NCI-H2196 (cell line): ENCODE measurements at regions not wholly inside any gene's neighbourhood (a gene's known extent, or its start where the extent isn't known, plus 50 kb on each side); places are given as distances from the start of the nearest gene placed in this dataset.

Experiments
- DNase-seq: peaks from one replicate; lab custom pipeline; 2025; ENCODE audit not compliant: unreplicated experiment; lab: John Stamatoyannopoulos, UW

DNA sequence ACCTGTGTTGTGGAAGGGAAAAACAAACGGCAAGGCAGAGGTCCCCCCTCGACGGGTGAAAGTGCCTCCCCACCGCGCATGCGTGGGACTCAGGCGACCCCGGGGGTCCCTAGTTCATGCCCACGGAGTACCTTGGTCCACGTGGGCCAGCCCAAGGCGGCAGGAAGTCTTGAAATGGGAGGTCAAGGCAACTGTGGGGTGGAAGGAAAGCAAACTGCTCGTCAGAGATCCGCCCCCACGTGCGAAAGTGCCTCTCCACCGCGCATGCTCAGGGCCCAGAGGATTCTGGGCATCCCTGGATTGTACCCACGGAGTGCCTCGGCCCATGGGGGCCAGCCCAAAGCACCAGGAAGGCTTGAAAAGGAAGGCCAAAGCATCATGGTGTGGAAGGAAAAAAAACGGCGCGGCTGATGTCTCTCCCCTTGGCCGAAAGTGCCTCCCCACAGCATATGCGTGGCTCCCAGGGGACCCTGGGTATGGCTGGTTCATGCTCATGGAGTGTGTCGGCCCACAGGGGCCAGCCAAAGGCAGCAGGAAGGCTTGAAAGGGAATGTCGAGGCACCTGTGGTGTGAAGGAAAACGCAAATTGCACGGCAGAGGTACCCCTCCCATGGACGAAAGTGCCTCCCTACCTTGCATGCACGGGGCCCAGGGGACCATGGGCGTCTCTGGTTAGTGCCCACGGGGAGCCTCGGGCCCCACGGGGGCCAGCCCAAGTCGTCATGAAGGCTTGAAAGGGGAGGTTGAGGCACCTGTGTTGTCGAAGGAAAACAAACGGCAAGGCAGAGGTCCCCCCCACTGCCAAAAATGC is 369.7 kb downstream of the ALG10 start:
- no peak for DNase-seq

- no peak for DNase-seq
Measured at GRCh38 chr12:34392741-34393085, 370.4 kb downstream of the ALG10 start.

GRCh38 chr12:34393086-34393820 is 371.0 kb downstream of the ALG10 start:
- DNase-seq: no peak

DNA sequence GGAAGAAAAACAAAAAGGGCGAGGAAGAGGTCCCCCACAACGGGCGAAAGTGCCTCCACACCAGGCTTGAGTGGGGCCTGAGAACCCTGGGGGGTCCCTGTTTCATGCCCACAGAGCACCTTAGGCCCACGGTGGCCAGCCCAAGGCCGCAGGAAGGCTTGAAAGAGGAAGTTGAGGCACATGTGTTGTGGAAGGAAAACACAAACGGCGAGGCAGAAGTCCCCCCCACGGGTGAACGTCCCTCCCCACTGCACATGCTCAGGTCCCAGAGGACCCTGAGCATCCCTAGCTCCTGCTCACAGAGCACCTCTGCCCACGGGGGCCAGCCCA is 371.5 kb downstream of the ALG10 start:
- no peak for DNase-seq

DNA sequence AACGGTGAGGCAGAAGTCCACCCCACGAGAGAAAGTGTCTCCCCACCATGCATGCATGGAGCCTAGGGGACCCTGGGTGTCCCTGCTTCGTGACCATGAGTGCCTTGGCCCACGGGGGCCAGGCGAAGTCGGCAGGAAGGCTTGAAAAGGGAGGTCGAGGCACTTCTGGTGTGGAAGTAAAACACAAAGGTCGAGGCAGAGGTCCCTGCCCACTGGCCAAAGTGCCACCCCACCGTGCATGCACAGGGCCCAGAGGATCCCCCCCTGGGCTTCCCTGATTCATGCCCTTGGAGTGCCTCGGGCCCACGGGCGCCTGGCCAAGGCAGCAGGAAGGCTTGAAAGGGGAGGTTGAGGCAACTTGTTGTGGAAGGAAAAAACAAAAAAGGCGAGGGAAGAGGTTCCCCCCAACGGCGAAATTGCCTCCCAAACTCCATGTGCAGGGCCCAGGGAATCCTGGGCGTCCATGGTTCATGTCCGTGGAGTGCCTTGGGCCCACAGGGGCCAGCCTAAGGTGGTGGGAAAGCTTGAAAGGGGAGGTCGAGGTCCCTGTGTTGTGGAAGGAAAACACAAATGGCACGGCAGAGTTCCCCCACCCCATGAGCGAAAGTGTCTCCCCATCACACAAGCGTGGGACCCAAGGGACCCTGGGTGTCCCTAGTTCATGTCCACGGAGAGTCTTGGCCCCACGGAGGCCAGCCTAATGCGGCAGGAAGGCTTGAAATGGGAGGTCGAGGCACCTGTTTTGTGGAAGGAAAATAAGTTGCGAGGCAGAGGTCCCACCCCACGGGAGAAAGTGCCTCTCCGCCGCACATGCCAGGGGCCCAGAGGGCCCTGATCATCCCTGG is 372.1 kb downstream of the ALG10 start:
- DNase-seq: no peak

GRCh38 chr12:34395056-34396005 is 373.0 kb downstream of the ALG10 start:
- no peak for DNase-seq

GRCh38 chr12:34396006-34396860 is 373.9 kb downstream of the ALG10 start:
- no peak for DNase-seq

GRCh38 chr12:34396861-34397590 is 374.7 kb downstream of the ALG10 start:
- no peak for DNase-seq

- DNase-seq: no peak
Measured at GRCh38 chr12:34397591-34398365, 375.5 kb downstream of the ALG10 start.

DNA sequence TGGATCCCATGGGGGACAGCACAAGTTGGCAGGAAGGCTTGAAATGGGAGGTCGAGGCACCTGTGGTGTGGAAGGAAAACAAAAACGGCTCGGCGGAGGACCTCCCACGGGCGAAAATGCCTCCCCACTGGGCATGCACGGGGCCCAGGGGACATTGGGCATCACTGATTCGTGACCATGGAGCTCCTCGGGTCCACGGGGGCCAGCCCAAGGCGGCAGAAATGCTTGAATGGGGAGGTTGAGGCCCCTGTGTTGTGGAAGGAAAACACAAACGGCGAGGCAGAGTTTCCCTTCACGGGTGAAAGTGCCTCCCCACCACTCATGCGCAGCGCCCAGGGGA is 376.0 kb downstream of the ALG10 start:
- no peak for DNase-seq

DNA sequence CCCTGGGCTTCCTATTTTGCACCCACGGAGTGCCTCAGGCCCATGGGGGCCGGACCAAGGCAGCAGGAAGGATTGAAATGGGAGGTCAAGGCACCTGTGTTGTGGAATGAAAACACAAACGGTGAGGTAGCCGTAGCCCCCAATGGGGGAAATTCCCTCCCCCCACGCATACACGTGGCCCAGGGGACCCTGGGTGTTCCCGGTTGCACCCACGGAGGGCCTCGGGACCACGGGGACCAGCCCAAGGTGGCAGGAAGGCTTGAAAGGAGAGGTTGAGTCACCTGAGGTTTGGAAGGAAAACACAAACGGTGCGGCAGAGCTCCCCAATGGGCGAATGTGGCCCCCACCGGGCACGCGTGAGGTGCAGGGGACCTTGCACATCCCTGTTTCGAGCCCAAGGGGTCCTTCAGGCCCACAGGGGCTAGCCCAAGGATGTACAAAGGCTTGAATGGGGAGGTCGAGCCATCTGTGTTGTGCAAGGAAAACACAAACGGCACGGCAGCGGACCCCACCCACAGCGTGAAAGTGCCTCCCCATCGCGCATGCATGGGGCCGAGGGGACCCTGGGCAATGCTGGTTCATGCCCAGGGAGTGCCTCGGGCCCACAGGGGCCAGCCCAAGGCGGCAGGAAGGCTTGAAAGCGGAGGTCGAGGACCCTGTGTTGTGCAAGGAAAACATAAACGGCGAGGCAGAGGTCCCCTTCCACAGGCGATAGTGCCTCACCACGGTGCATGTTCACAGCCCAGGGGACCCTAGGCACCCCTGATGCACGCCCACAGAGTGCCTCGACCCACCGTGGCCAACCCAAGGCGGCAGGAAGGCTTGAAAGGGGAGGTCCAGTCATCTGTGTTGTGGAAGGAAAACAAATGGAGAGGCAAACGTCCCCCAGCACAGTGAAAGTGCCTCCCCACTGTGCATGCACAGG is 376.7 kb downstream of the ALG10 start:
- no peak for DNase-seq

GRCh38 chr12:34399631-34400410 is 377.5 kb downstream of the ALG10 start:
- DNase-seq: no peak

GRCh38 chr12:34400411-34400881 is 378.1 kb downstream of the ALG10 start:
- DNase-seq: no peak

DNA sequence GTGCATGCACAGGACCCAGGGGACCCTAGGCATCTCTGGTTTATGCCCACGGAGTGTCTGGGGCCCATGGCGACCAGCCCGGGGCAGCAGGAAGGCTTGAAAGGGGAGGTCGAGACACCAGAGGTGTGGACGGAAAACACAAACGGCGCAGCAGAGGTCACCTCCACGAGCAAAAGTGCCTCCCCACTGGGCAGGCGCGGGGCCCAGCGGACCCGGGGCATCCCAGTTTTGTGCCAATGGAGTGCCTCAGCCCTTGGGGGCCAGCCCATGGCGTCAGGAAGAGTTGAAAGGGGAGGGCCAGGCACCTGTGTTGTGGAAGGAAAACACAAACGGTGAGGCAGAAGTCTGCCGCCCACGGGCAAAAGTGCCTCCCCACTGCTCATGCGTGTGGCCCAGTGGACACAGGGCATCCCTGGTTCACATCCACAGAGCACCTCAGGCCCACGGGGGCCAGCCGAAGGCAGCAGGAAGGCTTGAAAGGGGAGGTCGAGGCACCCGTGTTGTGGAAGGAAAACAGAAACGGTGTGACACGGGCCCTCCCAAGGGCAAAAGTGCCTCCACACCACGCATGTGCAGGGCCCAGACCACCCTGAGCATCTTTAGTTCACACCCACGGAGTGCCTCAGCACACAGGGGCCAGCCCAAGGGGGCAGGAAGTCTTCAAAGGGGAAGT is 378.8 kb downstream of the ALG10 start:
- no peak for DNase-seq

DNA sequence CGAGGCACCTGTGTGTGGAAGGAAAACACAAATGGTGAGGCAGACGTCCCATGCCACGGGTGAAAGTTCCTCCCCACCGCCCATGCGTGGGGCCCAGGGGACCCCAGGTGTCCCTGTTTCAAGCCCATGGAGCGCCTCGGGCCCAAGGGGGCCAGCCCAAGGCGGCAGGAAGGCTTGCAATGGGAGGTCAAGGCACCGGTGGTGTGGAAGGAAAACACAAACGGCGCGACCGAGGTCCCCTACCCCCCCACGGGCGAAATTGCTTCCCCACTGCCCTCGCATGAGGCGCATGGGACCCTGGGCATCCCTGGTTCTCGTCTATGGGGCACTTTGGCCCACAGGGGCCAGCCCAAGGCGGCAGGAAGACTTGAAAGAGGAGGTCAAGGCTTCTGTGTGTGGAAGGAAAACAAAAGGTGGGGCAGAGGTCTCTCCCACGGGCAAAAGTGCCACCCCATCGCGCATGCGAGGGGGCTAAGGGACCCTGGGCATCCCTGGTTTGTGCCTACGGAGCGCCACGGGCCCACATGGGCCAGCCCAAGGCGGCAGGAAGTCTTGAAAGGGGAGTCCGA is 379.4 kb downstream of the ALG10 start:
- DNase-seq: no peak
